ENCODE measurements at regions not wholly inside any gene's neighbourhood (a gene's known extent, or its start where the extent isn't known, plus 50 kb on each side); places are given as distances from the start of the nearest gene placed in this dataset.
A peak's percentile ranks its signal among the peaks of the same experiment; 100 is the strongest.

- DNase-seq (ENCODE audit: extremely low spot score), result peak; percentile 28
- POLR2A ChIA-PET, result no interaction called here
- no peak for TF ChIP-seq CTCF (IDR thresholded peaks at IDR 0.05; ENCODE audit: control extremely low read depth, extremely low read depth, low read depth, missing control alignments)
- CTCF ChIA-PET, result interaction anchor here (0.8 to 1.9 kb wide), 5 partner anchors 9 to 590 kb away, joined by 3 to 6 read pairs (median 3); no protein-coding TSS in a partner anchor
Observed at GRCh38 chr5:33300209-33300742, 140.5 kb upstream of the TARS1 start.

GRCh38 chr5:33303579-33304095, 137.1 kb upstream of the TARS1 start:
- POLR2A ChIA-PET, result no interaction called here
- TF ChIP-seq CTCF (IDR thresholded peaks at IDR 0.05; ENCODE audit: control extremely low read depth, extremely low read depth, low read depth, missing control alignments), result no peak
- no peak for DNase-seq (ENCODE audit: extremely low spot score)
- CTCF ChIA-PET, result interaction anchor here (1.2 kb wide), 1 partner anchor 42 kb away, joined by 3 read pairs; no protein-coding TSS in a partner anchor

- CTCF ChIA-PET, result interaction anchor here (1.2 kb wide), 1 partner anchor 41 kb away, joined by 3 read pairs; no protein-coding TSS in a partner anchor
Observed at GRCh38 chr5:33304601-33305000, 136.2 kb upstream of the TARS1 start.

DNA sequence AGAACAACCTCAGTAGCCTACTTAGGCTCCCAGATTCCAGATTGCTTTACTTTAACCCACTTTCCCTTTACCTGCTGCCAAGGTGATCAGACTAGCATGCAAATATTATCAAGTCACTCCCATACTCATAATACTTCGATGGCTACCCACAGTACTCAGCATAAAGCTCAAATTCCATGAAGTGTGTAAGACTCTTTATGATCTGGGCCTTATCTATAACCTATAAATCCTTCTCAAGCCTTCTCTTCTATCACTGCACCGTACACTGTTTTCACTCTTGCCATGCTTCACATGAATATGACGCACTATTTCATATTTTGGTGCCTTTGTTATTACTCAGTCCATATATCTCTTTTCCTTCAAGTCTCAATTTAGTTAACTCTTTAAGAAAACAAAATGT, 135.2 kb upstream of the TARS1 start:
- POLR2A ChIA-PET, result no interaction called here

More at GRCh38 chr5:33304601-33305000, 136.2 kb upstream of the TARS1 start:
- DNase-seq (ENCODE audit: extremely low spot score), result no peak
- POLR2A ChIA-PET, result no interaction called here
- no peak for TF ChIP-seq CTCF (IDR thresholded peaks at IDR 0.05; ENCODE audit: control extremely low read depth, extremely low read depth, low read depth, missing control alignments)

DNA sequence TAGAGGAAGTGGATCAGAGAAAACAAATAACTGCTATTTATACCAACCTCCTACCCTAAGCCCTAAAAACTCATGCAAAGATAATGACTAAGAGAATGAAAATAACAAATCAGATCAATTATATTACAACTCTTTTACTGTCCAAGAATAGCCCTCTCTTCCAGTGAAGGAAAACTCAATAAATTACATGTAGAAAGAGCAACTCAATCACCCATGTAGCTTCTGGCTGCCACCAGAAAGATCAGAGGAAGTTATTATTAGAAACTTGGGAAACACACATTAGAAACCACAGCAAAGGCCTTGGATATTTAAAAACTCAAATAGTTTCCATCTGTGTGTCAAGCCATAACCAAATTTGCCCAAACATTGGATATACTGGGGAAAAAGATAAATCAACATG, 134.0 kb upstream of the TARS1 start:
- POLR2A ChIA-PET, result no interaction called here
- TF ChIP-seq CTCF (IDR thresholded peaks at IDR 0.05; ENCODE audit: control extremely low read depth, extremely low read depth, low read depth, missing control alignments), result no peak
- DNase-seq (ENCODE audit: extremely low spot score), result no peak
- CTCF ChIA-PET, result interaction anchor here (1.0 kb wide), 1 partner anchor 10 kb away, joined by 3 read pairs; no protein-coding TSS in a partner anchor

More for the DNA sequence above, 135.2 kb upstream of the TARS1 start:
- no peak for DNase-seq (ENCODE audit: extremely low spot score)
- CTCF ChIA-PET, result no interaction called here
- TF ChIP-seq CTCF (IDR thresholded peaks at IDR 0.05; ENCODE audit: control extremely low read depth, extremely low read depth, low read depth, missing control alignments), result no peak

- no peak for TF ChIP-seq CTCF (IDR thresholded peaks at IDR 0.05; ENCODE audit: control extremely low read depth, extremely low read depth, low read depth, missing control alignments)
- no peak for DNase-seq (ENCODE audit: extremely low spot score)
- CTCF ChIA-PET, result interaction anchor here (0.9 to 2.3 kb wide), 3 partner anchors 11 to 589 kb away, joined by 3 to 4 read pairs (median 4); no protein-coding TSS in a partner anchor
- POLR2A ChIA-PET, result no interaction called here
Observed at GRCh38 chr5:33308586-33308985, 132.2 kb upstream of the TARS1 start.

Measured in GM10248 (cell line).